H9 (cell line): ENCODE measurements at regions not wholly inside any gene's neighbourhood (a gene's known extent, or its start where the extent isn't known, plus 50 kb on each side); places are given as distances from the start of the nearest gene placed in this dataset.

Experiments used
- DNase-seq: peaks from one replicate; pipeline ENCODE4 v3.0.0-alpha.2; 2017
- H2AFZ ChIP-seq: one replicate; pipeline ENCODE4 v1.6.1; 2013; ENCODE audit warnings: mild to moderate bottlenecking, low read length, control low read depth, moderate library complexity
- H2AK5ac ChIP-seq: 2 replicates; pipeline ENCODE4 v1.6.1; 2013; ENCODE audit warnings: low read length, control low read depth, mixed read lengths; ENCODE audit not compliant: insufficient read length
- H2BK120ac ChIP-seq: one replicate; pipeline ENCODE4 v1.6.1; 2013; ENCODE audit warnings: low read depth, mild to moderate bottlenecking, low read length, control low read depth, inconsistent platforms; ENCODE audit not compliant: poor library complexity, severe bottlenecking
- H2BK12ac ChIP-seq: 2 replicates; pipeline ENCODE4 v1.6.1; 2013; ENCODE audit warnings: low read length, control low read depth, mixed read lengths, low read depth; ENCODE audit not compliant: insufficient read length
- H2BK15ac ChIP-seq: 2 replicates; pipeline ENCODE4 v1.6.1; 2013; ENCODE audit warnings: low read depth, low read length, control low read depth
- H2BK20ac ChIP-seq: one replicate; pipeline ENCODE4 v1.6.1; 2013; ENCODE audit warnings: low read depth, mild to moderate bottlenecking, low read length, control low read depth, inconsistent platforms; ENCODE audit not compliant: poor library complexity, severe bottlenecking
- H2BK5ac ChIP-seq: 2 replicates; pipeline ENCODE4 v1.6.1; 2013; ENCODE audit warnings: low read length, control low read depth, mixed read lengths; ENCODE audit not compliant: insufficient read length
- H3K14ac ChIP-seq: 2 replicates; pipeline ENCODE4 v1.6.1; 2013; ENCODE audit warnings: low read length, control low read depth; ENCODE audit not compliant: insufficient read depth
- H3K18ac ChIP-seq: 2 replicates; pipeline ENCODE4 v1.6.1; 2013; ENCODE audit warnings: low read depth, mild to moderate bottlenecking, mixed read lengths, low read length, control low read depth; ENCODE audit not compliant: insufficient read length
- H3K23ac ChIP-seq: 2 replicates; pipeline ENCODE4 v1.6.1; 2013; ENCODE audit warnings: low read length, control low read depth, mixed read lengths, low read depth; ENCODE audit not compliant: insufficient read length
- H3K23me2 ChIP-seq: 2 replicates; pipeline ENCODE4 v1.6.1; 2013; ENCODE audit warnings: low read depth, mild to moderate bottlenecking, mixed read lengths, low read length, control low read depth; ENCODE audit not compliant: insufficient read length, poor library complexity, severe bottlenecking
- H3K27ac ChIP-seq: 2 replicates; pipeline ENCODE4 v1.5.1; 2013; ENCODE audit warnings: low read length, control low read depth, mixed read lengths, low read depth; ENCODE audit not compliant: insufficient read length
- H3K27me3 ChIP-seq: 2 replicates; pipeline ENCODE4 v1.6.1; 2013; ENCODE audit warnings: low read length, control low read depth, inconsistent platforms; ENCODE audit not compliant: insufficient read depth
- H3K4ac ChIP-seq: 2 replicates; pipeline ENCODE4 v1.6.1; 2013; ENCODE audit warnings: low read depth, mild to moderate bottlenecking, control low read depth, inconsistent platforms, low read length, moderate library complexity
- H3K4me1 ChIP-seq: 2 replicates; pipeline ENCODE4 v1.6.1; 2013; ENCODE audit warnings: low read length, control low read depth, inconsistent platforms; ENCODE audit not compliant: insufficient read depth
- H3K4me2 ChIP-seq: 2 replicates; pipeline ENCODE4 v1.6.1; 2013; ENCODE audit warnings: low read length, control low read depth, mixed read lengths; ENCODE audit not compliant: insufficient read length, insufficient read depth
- H3K56ac ChIP-seq: 2 replicates; pipeline ENCODE4 v1.6.1; 2013; ENCODE audit warnings: low read depth, mild to moderate bottlenecking, mixed read lengths, low read length, control low read depth; ENCODE audit not compliant: insufficient read length
- H3K79me1 ChIP-seq: 2 replicates; pipeline ENCODE4 v1.6.1; 2013; ENCODE audit warnings: low read depth, mild to moderate bottlenecking, moderate library complexity, low read length, control low read depth, inconsistent platforms; ENCODE audit not compliant: insufficient read depth, poor library complexity, severe bottlenecking
- H3K79me2 ChIP-seq: 2 replicates; pipeline ENCODE4 v1.6.1; 2013; ENCODE audit warnings: low read length, control low read depth, inconsistent platforms; ENCODE audit not compliant: insufficient read depth
- H3K9ac ChIP-seq: 2 replicates; pipeline ENCODE4 v1.6.1; 2013; ENCODE audit warnings: low read length, control low read depth, mixed read lengths; ENCODE audit not compliant: insufficient read length; ENCODE audit errors: extremely low read depth
- H3K9me3 ChIP-seq: one replicate; pipeline ENCODE4 v1.6.1; 2013; ENCODE audit warnings: low read depth, low read length, inconsistent platforms; ENCODE audit not compliant: control insufficient read depth
- H3T11ph ChIP-seq: one replicate; pipeline ENCODE4 v1.6.1; 2013; ENCODE audit warnings: mild to moderate bottlenecking, low read length, control low read depth, inconsistent platforms
- H4K20me1 ChIP-seq: one replicate; pipeline ENCODE4 v1.6.1; 2013; ENCODE audit not compliant: control insufficient read depth, insufficient read length, insufficient read depth
- H4K5ac ChIP-seq: 2 replicates; pipeline ENCODE4 v1.6.1; 2013; ENCODE audit warnings: low read depth, mild to moderate bottlenecking, mixed read lengths, low read length, control low read depth; ENCODE audit not compliant: insufficient read length
- H4K8ac ChIP-seq: replicated peaks from 2 replicates; pipeline ENCODE4 v1.6.1; 2013; ENCODE audit warnings: low read length, control low read depth, mixed read lengths, low read depth; ENCODE audit not compliant: insufficient read length
- H4K91ac ChIP-seq: 2 replicates; pipeline ENCODE4 v1.6.1; 2013; ENCODE audit warnings: low read depth, mild to moderate bottlenecking, moderate library complexity, mixed read lengths, low read length, control low read depth; ENCODE audit not compliant: insufficient read length
- H3K27ac Mint-ChIP-seq, 3 experiments: 2 replicates in 2 of 3; 3 replicates in 1 of 3; pipeline ENCODE4 v1.8.0; 2020 to 2021; ENCODE audit warnings: mixed read lengths in 3 of 3, mild to moderate bottlenecking in 1 of 3, moderate library complexity in 1 of 3
- H3K27me3 Mint-ChIP-seq: 2 replicates; pipeline ENCODE4 v1.8.0; 2021; ENCODE audit warnings: low read depth, mild to moderate bottlenecking, moderate library complexity, mixed read lengths
- H3K36me3 Mint-ChIP-seq, 3 experiments: 2 replicates in 2 of 3; 3 replicates in 1 of 3; pipeline ENCODE4 v1.8.0; 2020 to 2021; ENCODE audit warnings: low read depth in 3 of 3, mixed read lengths in 3 of 3; ENCODE audit not compliant: insufficient read depth in 1 of 3
- H3K4me1 Mint-ChIP-seq, 2 experiments: 2 replicates each; pipeline ENCODE4 v1.8.0; 2020; ENCODE audit warnings: mixed read lengths in 2 of 2
- H3K4me3 Mint-ChIP-seq, 2 experiments: 2 replicates in 1 of 2; 3 replicates in 1 of 2; pipeline ENCODE4 v1.8.0; 2020 to 2021; ENCODE audit warnings: mild to moderate bottlenecking in 2 of 2, mixed read lengths in 2 of 2, moderate library complexity in 1 of 2
- H3K9me3 Mint-ChIP-seq, 2 experiments: 2 replicates in 1 of 2; 3 replicates in 1 of 2; pipeline ENCODE4 v1.8.0; 2020; ENCODE audit warnings: mild to moderate bottlenecking in 2 of 2, mixed read lengths in 2 of 2, moderate library complexity in 1 of 2
- CTCF ChIP-seq: fragments of 200-600 bp; sonication (generic); conservative IDR thresholded peaks from 3 replicates; pipeline ENCODE4 v1.8.0; 2021; ENCODE audit warnings: antibody characterized with exemption, mild to moderate bottlenecking
- WGBS: extraction: QIAGEN DNeasy Blood & Tissue Kit; methylation state at CpG from one replicate; pipeline ENCODE4 v1.1.7; 2013; ENCODE audit warnings: missing lambda C conversion rate, low lambda C conversion rate, mixed read lengths; ENCODE audit not compliant: insufficient read length; ENCODE audit errors: extremely low coverage; 5-methylcytosine and 5-hydroxymethylcytosine counted together

GRCh38 chr13:48585456-48585840 is 52.6 kb upstream of the RCBTB2 start:
- Mint-ChIP-seq H3K9me3 (peaks cover 8 to 14% of the 10 kb centered on the region in 2 experiments; a peak in 4 of 5 replicates), H3K36me3 (peaks cover 2 to 14% (median 2%) of the 10 kb centered on the region in 3 experiments; a peak in 4 of 7 replicates), H3K27me3 (no peaks in the 10 kb centered on the region), H3K27ac (no peak overlapping the region; a peak in 1 of 7 replicates), H3K4me1 (peaks cover 19 to 23% of the 10 kb centered on the region in 2 experiments), H3K4me3 (no peak overlapping the region)
- Histone ChIP-seq H3K9ac (no peak overlapping the region), H3K23ac (no peak overlapping the region), H3K9me3 (no peaks in the 10 kb centered on the region), H2BK15ac (no peak overlapping the region), H4K8ac (no peak overlapping the region), H3K23me2 (no peaks in the 10 kb centered on the region), H4K91ac (no peak overlapping the region), H2BK120ac (no peak overlapping the region), H3K18ac (no peak overlapping the region), H3K4ac (no peak overlapping the region), H3K14ac (no peak overlapping the region), H2AFZ (no peak overlapping the region), H3K27me3 (no peaks in the 10 kb centered on the region), H4K20me1 (no peaks in the 10 kb centered on the region), H3K27ac (no peak overlapping the region), H2BK12ac (no peak overlapping the region), H2AK5ac (no peak overlapping the region), H3K79me1 (no peaks in the 10 kb centered on the region), H3K79me2 (no peaks in the 10 kb centered on the region), H3K4me2 (no peak overlapping the region), H2BK20ac (no peak overlapping the region), H2BK5ac (no peak overlapping the region), H4K5ac (no peak overlapping the region), H3K4me1 (no peaks in the 10 kb centered on the region; the same call in 1 of the 2 replicates), H3T11ph (no peak overlapping the region), H3K56ac (no peak overlapping the region)
- no CpG with 5 or more reads among the region's 2 CpGs for WGBS
- TF ChIP-seq CTCF: no peak
- no peak for DNase-seq
